ENCODE measurements at regions not wholly inside any gene's neighbourhood (a gene's known extent, or its start where the extent isn't known, plus 50 kb on each side); places are given as distances from the start of the nearest gene placed in this dataset.

GRCh38 chr17:63262751-63263476 lies 183.2 kb downstream of the CYB561 start:
- TF ChIP-seq CTCF (conservative IDR thresholded peaks at IDR 0.05): no peak
- no peak for TF ChIP-seq ZFX (IDR thresholded peaks at IDR 0.05)
- no peak overlapping the region for H3K27ac ChIP-seq

- no peak overlapping the region for H3K27ac ChIP-seq
- TF ChIP-seq ZFX (IDR thresholded peaks at IDR 0.05): no peak
- TF ChIP-seq CTCF (conservative IDR thresholded peaks at IDR 0.05): no peak
Observed at GRCh38 chr17:63265526-63265925, 180.6 kb downstream of the CYB561 start.

- no peak for TF ChIP-seq ZFX (IDR thresholded peaks at IDR 0.05)
Observed at GRCh38 chr17:63267846-63268245, 178.3 kb downstream of the CYB561 start.

GRCh38 chr17:63268827-63269226 lies 177.3 kb downstream of the CYB561 start:
- H3K27ac ChIP-seq: no peak overlapping the region

More at GRCh38 chr17:63267846-63268245, 178.3 kb downstream of the CYB561 start:
- no peak overlapping the region for H3K27ac ChIP-seq

GRCh38 chr17:63270610-63271009 lies 175.5 kb downstream of the CYB561 start:
- TF ChIP-seq CTCF (conservative IDR thresholded peaks at IDR 0.05): no peak
- TF ChIP-seq ZFX (IDR thresholded peaks at IDR 0.05): no peak
- H3K27ac ChIP-seq: no peak overlapping the region

More at GRCh38 chr17:63268827-63269226, 177.3 kb downstream of the CYB561 start:
- TF ChIP-seq ZFX (IDR thresholded peaks at IDR 0.05): no peak
- TF ChIP-seq CTCF (conservative IDR thresholded peaks at IDR 0.05): no peak

- H3K27ac ChIP-seq: no peak overlapping the region
- TF ChIP-seq CTCF (conservative IDR thresholded peaks at IDR 0.05) (no peak), ZFX (IDR thresholded peaks at IDR 0.05) (no peak)
Observed at GRCh38 chr17:63274146-63274545, 172.0 kb downstream of the CYB561 start.

GRCh38 chr17:63275318-63275970 lies 170.7 kb downstream of the CYB561 start:
- H3K27ac ChIP-seq: no peak overlapping the region
- TF ChIP-seq CTCF (conservative IDR thresholded peaks at IDR 0.05): no peak
- TF ChIP-seq ZFX (IDR thresholded peaks at IDR 0.05): no peak

All from C4-2B (cell line).